Tibial nerve (tissue), 3 donors: ENCODE measurements at regions not wholly inside any gene's neighbourhood (a gene's known extent, or its start where the extent isn't known, plus 50 kb on each side); places are given as distances from the start of the nearest gene placed in this dataset.

Source experiments
- CTCF ChIP-seq, 5 experiments: fragments of 200-600 bp in 3 of 5; fragments of 450-650 bp in 2 of 5; sonication (generic) in 3 of 5; IDR thresholded peaks; one replicate each; pipeline ENCODE4 v1.5.1; 2016 to 2019; ENCODE audit warnings: antibody characterized with exemption in 5 of 5, mild to moderate bottlenecking in 3 of 5, moderate library complexity in 2 of 5
- POLR2A ChIP-seq, 2 donors: fragments of 450-650 bp; IDR thresholded peaks; one replicate each; pipeline ENCODE4 v1.6.1; 2017; ENCODE audit warnings: antibody characterized with exemption in 2 of 2, mild to moderate bottlenecking in 2 of 2, moderate library complexity in 2 of 2

DNA sequence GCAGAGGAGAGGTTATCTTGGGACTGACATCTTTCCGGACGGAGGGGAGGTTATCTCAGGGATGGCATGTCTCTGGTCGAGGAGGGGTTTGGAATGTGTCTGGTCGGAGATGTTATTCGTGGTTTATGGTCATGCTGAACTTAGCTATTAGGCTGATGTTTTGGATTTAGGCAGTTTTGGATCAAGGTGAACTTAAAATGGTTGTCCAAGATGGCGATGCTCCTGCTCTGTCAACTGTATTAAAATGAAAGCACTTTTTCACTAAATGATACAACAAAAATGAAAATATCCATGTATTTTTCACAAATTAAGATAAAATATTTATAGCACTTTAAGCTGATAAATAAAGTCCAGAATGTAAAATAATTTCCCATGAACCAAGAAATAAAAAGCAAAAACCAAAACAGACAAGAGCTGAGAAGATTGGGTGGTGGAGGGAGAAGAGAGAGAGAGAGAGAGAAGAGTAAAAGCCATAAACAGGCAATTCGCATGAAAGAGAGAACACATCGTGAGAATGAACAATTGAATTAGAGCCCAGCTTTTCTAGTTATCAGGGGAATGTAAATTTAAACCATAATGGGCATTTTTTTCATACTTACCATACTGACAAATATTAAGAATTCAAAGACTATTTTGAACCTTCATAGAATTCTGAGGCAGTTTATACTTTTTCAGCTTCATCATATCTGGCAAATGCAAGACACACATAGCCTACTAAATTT, 2236.0 kb upstream of the AGA start:
- TF ChIP-seq CTCF (IDR thresholded peaks at IDR 0.05) (no peak), POLR2A (IDR thresholded peaks at IDR 0.05) (no peak)
